OCI-LY7 (cell line): ENCODE measurements at regions not wholly inside any gene's neighbourhood (a gene's known extent, or its start where the extent isn't known, plus 50 kb on each side); places are given as distances from the start of the nearest gene placed in this dataset.

Experiments
- BruUV-seq: library from RNA; stranded (reverse); fragments of 400-500 nt; replicated peaks from 2 replicates; lab custom pipeline; 2021; lab: Mats Ljungman, UMichigan
- CTCF ChIA-PET: fragments of 300-600 bp; sonication (Branson Sonifier 250); formaldehyde crosslinking; loops from one replicate; lab custom pipeline; 2022; ENCODE audit warnings: antibody characterized with exemption; ENCODE audit not compliant: unreplicated experiment; lab: Charles Lee
- POLR2A ChIA-PET: fragments of 300-600 bp; sonication (Branson Sonifier 250); formaldehyde crosslinking; loops from one replicate; lab custom pipeline; 2022; ENCODE audit warnings: antibody characterized with exemption; lab: Charles Lee
- DNase-seq: peaks from one replicate; pipeline ENCODE4 v3.0.0-alpha.2; 2015; ENCODE audit warnings: low spot score
- H2AFZ ChIP-seq: fragments of 200-600 bp; sonication (generic), shearing (Covaris generic); 2 replicates; pipeline ENCODE4 v1.6.1; 2014; ENCODE audit warnings: mild to moderate bottlenecking, antibody characterized with exemption, low read length, moderate library complexity
- H3K27ac ChIP-seq: fragments of 200-600 bp; sonication (generic); 2 replicates; pipeline ENCODE4 v1.5.1; 2014; ENCODE audit warnings: mixed run types, low read depth, mild to moderate bottlenecking, moderate library complexity, low read length, inconsistent platforms; ENCODE audit not compliant: poor library complexity, severe bottlenecking
- H3K36me3 ChIP-seq: fragments of 200-600 bp; sonication (generic); 2 replicates; pipeline ENCODE4 v1.6.1; 2014; ENCODE audit warnings: mild to moderate bottlenecking, antibody characterized with exemption, low read length, moderate library complexity, mixed read lengths; ENCODE audit not compliant: insufficient read depth
- H3K4me1 ChIP-seq: fragments of 200-600 bp; sonication (generic); 2 replicates; pipeline ENCODE4 v1.5.1; 2014; ENCODE audit warnings: mild to moderate bottlenecking, low read length; ENCODE audit not compliant: insufficient read depth, poor library complexity, severe bottlenecking
- H3K4me2 ChIP-seq: fragments of 200-600 bp; sonication (generic); 2 replicates; pipeline ENCODE4 v1.6.1; 2014; ENCODE audit warnings: mild to moderate bottlenecking, low read length
- H3K4me3 ChIP-seq: fragments of 200-600 bp; sonication (generic); 2 replicates; pipeline ENCODE4 v1.5.1; 2014; ENCODE audit warnings: mild to moderate bottlenecking, low read depth, low read length; ENCODE audit not compliant: poor library complexity, severe bottlenecking
- H3K79me2 ChIP-seq: fragments of 200-600 bp; sonication (generic); 2 replicates; pipeline ENCODE4 v1.6.1; 2016; ENCODE audit warnings: low read depth, mild to moderate bottlenecking, low read length, moderate library complexity, mixed read lengths; ENCODE audit not compliant: insufficient read depth
- H3K9me2 ChIP-seq: fragments of 200-600 bp; sonication (generic); 2 replicates; pipeline ENCODE4 v1.6.1; 2016; ENCODE audit warnings: mild to moderate bottlenecking, low read length, mixed read lengths; ENCODE audit not compliant: insufficient read depth
- H3K9me3 ChIP-seq: fragments of 200-600 bp; sonication (generic); 2 replicates; pipeline ENCODE4 v1.6.1; 2014; ENCODE audit warnings: mild to moderate bottlenecking, mixed run types, low read length, mixed read lengths
- H4K20me1 ChIP-seq: fragments of 200-600 bp; sonication (generic); 2 replicates; pipeline ENCODE4 v1.6.1; 2014; ENCODE audit warnings: mild to moderate bottlenecking, antibody characterized with exemption, low read length, moderate library complexity, mixed read lengths; ENCODE audit not compliant: insufficient read depth
- CTCF ChIP-seq: fragments of 200-600 bp; sonication (generic); conservative IDR thresholded peaks from 2 replicates; pipeline ENCODE4 v1.5.1; 2014; ENCODE audit warnings: mild to moderate bottlenecking, antibody characterized with exemption, low read length, moderate library complexity, mixed read lengths
- EZH2phosphoT487 ChIP-seq: fragments of 200-600 bp; sonication (generic); IDR thresholded peaks from 2 replicates; pipeline ENCODE4 v1.6.1; 2018; ENCODE audit warnings: low read depth, borderline replicate concordance, mild to moderate bottlenecking, mixed run types, antibody characterized with exemption, low read length, moderate library complexity, mixed read lengths
- intact Hi-C: fragments of 100-400 bp; cut with micrococcal nuclease; formaldehyde crosslinking; loops from one replicate; pipeline ENCODE4 v1.10.0; 2022; ENCODE audit not compliant: unreplicated experiment

GRCh38 chr13:33340631-33341030 lies 55.1 kb upstream of the STARD13 start:
- CTCF ChIA-PET, result no interaction called here
- no TSS peak for BruUV-seq

GRCh38 chr13:33341861-33342452 lies 56.4 kb upstream of the STARD13 start:
- POLR2A ChIA-PET, result interaction anchor here (0.7 to 1.4 kb wide), 5 partner anchors 9 to 919 kb away, joined by 3 to 4 read pairs (median 3); no protein-coding TSS in a partner anchor
- CTCF ChIA-PET, result no interaction called here
- H3K36me3 ChIP-seq, result no peaks in the 10 kb centered on the region
- TF ChIP-seq CTCF (no peak), EZH2phosphoT487 (no peak)
- no peak overlapping the region for H3K27ac ChIP-seq
- H2AFZ ChIP-seq, result no peak overlapping the region
- intact Hi-C loops, result no loop called here
- BruUV-seq, result no TSS peak
- DNase-seq, result no peak
- no peaks in the 10 kb centered on the region for H3K79me2 ChIP-seq
- H3K4me1 ChIP-seq, result no peaks in the 10 kb centered on the region
- no peak overlapping the region for H3K4me2 ChIP-seq
- H3K9me3 ChIP-seq, result no peaks in the 10 kb centered on the region
- H4K20me1 ChIP-seq, result no peaks in the 10 kb centered on the region
- no peaks in the 10 kb centered on the region for H3K9me2 ChIP-seq
- no peak overlapping the region for H3K4me3 ChIP-seq

More at GRCh38 chr13:33340631-33341030, 55.1 kb upstream of the STARD13 start:
- no peaks in the 10 kb centered on the region for H3K36me3 ChIP-seq
- H2AFZ ChIP-seq, result no peak overlapping the region
- H3K9me2 ChIP-seq, result no peaks in the 10 kb centered on the region
- no peak overlapping the region for H3K4me3 ChIP-seq
- H3K9me3 ChIP-seq, result no peaks in the 10 kb centered on the region
- no peak for DNase-seq
- intact Hi-C loops, result no loop called here
- no peak overlapping the region for H3K4me2 ChIP-seq
- TF ChIP-seq CTCF, result no peak
- TF ChIP-seq EZH2phosphoT487, result no peak
- H3K4me1 ChIP-seq, result no peaks in the 10 kb centered on the region
- no peaks in the 10 kb centered on the region for H3K79me2 ChIP-seq
- H4K20me1 ChIP-seq, result no peaks in the 10 kb centered on the region
- POLR2A ChIA-PET, result interaction anchor here (0.6 kb wide), 1 partner anchor 78 kb away, joined by 5 read pairs; no protein-coding TSS in a partner anchor
- no peak overlapping the region for H3K27ac ChIP-seq

- Histone ChIP-seq H3K36me3 (no peaks in the 10 kb centered on the region), H3K4me1 (no peaks in the 10 kb centered on the region), H2AFZ (no peak overlapping the region), H3K4me3 (no peak overlapping the region), H3K27ac (no peak overlapping the region), H3K9me2 (no peaks in the 10 kb centered on the region), H3K9me3 (no peaks in the 10 kb centered on the region), H3K79me2 (no peaks in the 10 kb centered on the region), H4K20me1 (no peaks in the 10 kb centered on the region), H3K4me2 (no peak overlapping the region)
- ChIA-PET POLR2A (interaction anchor here (0.5 to 0.7 kb wide), 2 partner anchors 10 to 154 kb away, joined by 3 read pairs; no protein-coding TSS in a partner anchor), CTCF (no interaction called here)
- no peak for TF ChIP-seq CTCF
- TF ChIP-seq EZH2phosphoT487, result no peak
- BruUV-seq, result no TSS peak
- intact Hi-C loops, result no loop called here
- no peak for DNase-seq
Measured at GRCh38 chr13:33345842-33346241, 60.3 kb upstream of the STARD13 start.
